ENCODE measurements at regions not wholly inside any gene's neighbourhood (a gene's known extent, or its start where the extent isn't known, plus 50 kb on each side); places are given as distances from the start of the nearest gene placed in this dataset.
"Not testable (repeated sequence)": the region's sequence is repeated elsewhere in the genome, so short reads cannot be mapped to it uniquely, and the experiment has no call there.

DNA sequence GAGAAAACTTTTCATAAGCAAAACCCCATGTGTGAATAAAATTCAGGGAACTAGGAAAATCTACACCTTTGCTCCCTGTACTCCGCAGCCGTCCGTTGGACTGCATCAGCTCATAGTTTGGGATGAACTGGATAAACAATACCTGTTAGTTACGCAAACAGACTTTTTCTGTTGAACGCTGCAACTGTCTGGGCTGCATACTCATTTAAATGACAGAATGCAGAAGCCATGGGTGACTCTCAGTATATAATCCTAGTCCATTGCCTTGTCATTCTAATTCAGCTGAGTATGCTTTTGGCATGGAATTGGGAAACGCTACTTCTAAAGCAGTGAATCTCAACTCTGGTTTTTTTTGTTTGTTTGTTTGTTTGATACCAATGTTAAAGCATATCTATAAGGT is 151.6 kb downstream of the SLITRK1 start:
- DNase-seq (ENCODE audit: low spot score): no peak

DNA sequence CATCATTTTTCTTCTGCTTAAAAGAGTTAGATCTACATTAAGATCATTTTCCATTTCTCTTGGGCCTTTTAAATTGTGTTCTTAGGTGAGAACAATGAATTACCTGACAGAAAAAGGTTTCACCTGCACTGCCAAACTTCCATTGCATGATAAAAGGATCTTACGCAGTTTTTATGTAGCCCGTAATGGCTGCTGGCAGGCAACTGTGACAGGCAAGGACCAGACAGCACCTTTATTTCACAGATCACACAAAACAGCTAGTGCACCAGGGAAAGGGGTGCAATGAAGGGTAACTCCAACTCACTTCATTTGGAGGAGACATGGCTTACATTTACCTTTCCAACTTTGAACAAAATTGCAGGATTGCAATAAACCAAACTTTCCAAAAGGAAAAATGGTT is 159.8 kb downstream of the SLITRK1 start:
- DNase-seq (ENCODE audit: low spot score): no peak

DNA sequence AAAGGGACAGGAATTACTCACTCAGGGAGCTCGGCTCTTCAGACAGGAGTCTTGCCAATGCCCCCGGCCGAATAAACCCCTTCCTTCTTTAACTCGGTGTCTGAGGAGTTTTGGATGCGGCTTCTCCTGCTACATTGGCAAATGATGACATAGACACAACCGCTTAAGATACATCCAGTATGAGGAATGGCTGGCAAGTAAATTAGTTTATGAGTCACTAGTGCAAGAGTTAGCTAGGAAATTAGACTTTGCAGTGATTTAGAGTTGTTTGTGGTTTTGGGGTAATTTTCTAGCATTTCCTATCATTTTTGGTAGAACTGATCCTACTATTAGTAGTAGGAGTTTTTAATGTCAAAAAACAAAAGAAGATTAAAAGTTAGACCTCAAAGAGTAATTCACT is 166.2 kb downstream of the SLITRK1 start:
- DNase-seq (ENCODE audit: low spot score): no peak

DNA sequence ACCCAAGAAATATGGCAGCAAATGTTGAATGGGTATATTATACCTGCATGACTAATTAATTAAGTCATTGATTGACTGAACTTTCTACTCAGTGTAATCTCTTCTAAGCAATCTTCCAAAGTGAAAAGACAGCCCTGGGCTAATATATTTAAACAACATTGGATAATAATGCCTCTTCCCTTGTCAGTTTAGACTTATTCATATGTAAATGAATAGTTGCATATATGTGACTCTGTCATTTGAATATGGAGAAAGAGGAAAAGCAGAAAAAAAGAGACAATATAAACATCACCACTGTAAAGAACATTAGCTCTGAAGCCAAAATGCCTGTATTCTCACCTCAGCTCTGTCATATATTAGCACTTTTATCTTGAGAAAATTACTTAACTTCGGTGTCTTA is 168.0 kb downstream of the SLITRK1 start:
- DNase-seq (ENCODE audit: low spot score): no peak

DNA sequence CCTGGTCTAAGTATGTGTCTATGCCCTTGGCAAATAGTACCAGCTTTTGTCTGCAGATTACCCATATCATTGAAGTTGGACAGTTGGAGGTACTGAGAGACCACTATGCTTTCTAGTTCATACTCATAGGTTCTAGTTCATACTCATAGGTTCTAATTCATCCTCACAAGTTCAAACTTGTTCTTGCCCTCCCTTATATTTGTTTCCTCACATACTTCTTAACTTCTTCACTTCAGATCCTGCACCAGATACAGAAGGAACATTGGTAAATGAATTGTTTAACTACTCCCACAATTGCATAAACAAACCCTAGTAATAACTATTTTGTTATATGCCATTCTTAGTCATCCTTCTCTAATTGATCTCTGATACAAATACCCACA is 172.2 kb downstream of the SLITRK1 start:
- DNase-seq (ENCODE audit: low spot score): no peak

DNA sequence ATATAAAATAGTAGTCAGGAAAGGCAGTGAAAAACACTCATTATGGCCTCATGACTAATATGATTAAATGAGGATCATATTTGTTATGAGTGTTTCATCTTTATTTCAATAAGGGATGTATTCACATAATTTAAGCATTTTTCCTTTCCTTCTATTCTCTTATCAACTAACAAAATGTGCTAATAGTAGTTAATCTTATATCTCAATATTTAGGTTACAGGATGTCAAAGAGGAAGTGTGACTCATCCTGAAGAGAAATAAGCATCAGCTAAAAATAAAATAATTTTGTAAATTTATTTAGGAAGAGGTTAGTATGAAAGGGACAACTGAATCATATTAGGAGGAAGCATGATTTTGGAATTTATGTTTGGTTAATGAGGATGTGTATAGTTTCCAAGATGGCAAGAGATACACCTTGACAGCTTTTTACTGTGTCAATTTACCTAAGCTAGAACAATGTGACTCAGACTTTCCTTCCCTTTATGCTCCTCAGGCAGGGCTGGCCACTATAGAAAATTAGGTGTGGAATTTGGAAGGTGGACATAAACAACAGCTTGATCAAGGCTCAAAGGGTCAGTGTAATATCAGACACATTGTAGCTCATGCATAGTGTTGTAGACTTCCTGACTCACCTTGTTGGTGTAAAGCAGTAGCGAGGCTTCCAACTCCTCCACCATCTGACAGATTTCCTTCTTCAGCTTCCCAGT is 172.7 kb downstream of the SLITRK1 start:
- no peak for DNase-seq (ENCODE audit: low spot score)

DNA sequence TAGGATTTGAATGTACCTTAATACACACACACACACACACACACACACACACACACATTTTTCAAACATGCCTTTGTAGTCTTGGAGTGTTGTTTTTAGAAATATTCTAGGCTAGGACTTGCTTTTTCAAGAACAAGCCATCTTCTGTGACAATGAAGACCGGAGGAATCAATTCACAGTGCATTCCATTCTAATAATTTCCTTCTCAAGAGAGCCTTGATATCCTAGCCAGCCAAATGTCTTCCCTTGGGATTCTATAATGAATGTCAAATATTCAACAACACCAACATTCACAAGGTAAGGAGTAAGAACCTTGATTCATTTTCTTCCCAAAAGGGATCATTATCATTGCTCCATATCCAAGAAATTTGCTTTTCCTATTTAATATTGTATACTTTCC is 180.3 kb downstream of the SLITRK1 start:
- no peak for DNase-seq (ENCODE audit: low spot score)

DNA sequence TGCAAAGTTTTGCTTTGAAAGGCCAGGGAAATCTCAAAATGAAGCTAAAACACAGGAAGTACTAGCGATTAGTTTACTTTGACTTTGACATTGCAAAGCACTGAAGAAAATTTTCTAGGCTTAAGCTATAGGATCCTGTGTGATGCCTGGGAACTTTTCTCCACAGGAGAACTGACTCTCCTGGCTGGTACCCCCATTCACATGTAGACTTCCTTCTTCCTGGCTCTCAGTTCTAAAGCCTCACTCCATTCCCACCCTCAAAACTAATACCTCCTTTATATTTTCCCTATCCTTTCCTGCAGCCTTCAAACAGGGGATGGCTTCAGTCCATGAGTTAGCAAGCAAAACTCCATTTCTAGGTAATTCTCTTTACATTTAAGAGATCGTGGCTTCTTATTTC is 189.5 kb downstream of the SLITRK1 start:
- DNase-seq (ENCODE audit: low spot score): no peak

DNA sequence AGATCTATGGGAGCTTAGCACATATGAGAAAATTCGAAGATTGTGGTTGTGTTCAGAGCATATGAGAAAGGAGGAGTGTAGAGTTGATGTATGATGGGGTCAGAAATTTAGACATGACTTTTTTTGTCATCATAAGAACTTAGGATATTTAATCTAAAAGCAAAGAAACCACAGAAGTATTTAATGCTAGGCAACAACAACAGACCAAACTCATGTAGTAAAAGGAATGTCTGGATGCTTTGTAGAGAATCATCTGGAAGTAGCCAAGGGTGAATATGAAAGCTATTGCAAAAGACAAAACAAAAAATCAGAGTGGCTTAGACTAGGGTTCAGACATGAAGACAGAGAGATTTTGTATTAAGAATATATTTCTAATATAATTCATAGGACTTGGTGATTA is 190.3 kb downstream of the SLITRK1 start:
- no peak for DNase-seq (ENCODE audit: low spot score)

DNA sequence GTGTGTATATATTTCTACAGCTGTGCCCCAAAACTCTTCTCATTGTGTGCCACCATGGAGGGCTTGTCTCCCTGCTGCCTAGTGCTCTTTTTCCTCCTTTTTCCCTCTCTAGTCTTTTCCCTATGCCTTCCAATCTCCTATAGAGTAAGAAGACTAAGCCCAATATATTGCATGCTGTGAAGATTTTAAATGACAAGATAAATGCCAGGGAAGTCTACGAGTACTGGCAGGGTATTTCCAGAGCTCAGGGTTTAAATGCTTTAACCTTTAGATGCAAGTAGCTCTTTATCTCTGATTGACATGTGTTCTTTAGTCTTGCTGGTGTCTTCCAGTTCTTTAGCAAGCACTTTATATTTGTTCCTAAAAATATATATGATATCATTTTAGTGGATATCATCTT is 200.7 kb downstream of the SLITRK1 start:
- no peak for DNase-seq (ENCODE audit: low spot score)

DNA sequence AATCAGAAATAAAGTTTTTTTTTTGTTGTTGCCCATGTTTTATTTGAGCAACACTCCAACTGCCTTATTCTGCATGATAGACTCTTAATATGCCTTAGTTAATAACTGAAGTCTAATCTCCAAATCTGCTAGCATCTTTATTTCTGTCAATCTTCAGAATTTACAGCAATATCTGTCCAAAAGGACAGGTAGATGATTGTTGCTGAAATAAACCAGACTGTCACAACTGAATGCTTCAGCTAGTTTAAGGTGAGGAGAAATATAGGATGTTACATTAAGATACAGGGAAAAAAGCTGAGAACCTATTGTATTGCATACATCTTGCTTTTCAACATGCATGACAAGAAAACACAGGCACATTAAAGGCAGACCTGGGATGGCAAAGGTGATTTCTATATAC is 204.3 kb downstream of the SLITRK1 start:
- no peak for DNase-seq (ENCODE audit: low spot score)

DNA sequence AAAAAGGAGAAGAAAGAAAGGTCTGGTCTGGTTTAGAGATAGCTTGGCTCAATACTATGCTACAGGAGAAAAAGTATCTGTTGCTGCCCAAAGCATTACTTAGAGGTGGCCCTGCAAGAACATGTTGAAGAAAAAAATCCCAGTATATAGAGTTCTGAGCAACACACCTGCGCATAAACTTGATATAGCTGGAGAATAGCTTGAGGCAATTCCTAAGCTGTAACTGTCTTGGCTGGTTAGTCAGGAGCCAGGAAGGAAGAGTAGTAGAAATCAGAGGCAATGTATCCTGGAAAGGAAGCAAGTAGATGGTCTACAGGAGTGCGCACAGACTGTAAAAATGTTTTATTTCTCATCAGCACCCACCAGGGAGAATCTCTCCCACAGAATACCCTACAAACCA is 209.7 kb downstream of the SLITRK1 start:
- DNase-seq (ENCODE audit: low spot score): no peak

DNA sequence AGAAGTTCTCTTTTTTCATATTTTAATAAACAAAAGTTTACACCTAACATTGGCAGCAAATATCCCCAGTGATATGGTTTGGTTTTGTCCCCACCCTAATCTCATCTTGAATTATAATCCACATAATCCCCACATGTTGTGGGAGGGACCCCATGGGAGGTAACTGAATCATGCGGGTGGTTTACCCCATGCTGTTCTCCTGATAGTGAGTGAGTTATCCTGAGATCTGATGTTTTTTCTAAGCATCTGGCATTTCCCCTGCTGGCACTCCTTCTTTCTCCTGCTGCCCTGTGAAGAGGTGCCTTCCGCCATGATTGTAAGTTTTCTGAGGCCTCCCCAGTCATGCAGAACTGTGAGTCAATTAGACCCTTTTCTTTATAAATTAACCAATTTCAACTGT is 214.7 kb downstream of the SLITRK1 start:
- DNase-seq (ENCODE audit: low spot score): no peak

DNA sequence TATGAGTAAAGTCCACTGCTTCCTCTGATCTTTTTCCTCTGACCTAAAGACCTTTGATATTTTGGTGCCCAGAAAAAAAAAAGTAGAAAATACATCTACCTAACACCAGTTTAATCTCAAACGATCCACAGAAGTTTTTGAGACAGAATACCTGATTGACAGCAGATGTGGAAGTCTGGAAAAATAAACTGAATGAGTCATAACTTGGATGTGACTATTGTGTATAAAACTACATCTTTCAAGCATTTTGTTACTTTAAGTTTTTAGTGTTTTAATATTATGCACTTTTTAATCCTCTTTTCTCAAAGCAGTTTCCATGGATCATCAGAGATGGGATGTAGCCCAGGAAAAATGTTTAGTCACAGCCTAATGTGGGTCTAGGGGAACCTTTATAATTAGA is 216.1 kb downstream of the SLITRK1 start:
- DNase-seq (ENCODE audit: low spot score): no peak

DNA sequence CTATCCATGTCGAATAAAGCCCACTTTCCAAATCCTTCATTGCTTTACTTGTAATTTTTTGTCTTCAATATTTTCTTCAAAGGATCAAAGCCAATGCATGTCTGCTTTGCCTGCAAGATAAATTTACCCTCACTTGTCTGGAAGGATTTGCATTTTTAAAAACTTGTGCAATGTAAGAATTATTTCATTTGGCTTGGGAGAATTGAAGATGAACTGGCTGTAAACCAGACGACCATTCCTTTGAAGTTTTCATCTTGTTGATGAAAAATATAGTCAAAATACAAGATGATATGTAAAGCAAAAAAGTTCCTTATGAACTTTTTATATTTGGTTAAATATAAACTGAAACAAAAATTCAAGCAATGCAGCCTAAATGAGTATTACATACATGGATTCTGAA is 225.0 kb downstream of the SLITRK1 start:
- DNase-seq (ENCODE audit: low spot score): no peak

DNA sequence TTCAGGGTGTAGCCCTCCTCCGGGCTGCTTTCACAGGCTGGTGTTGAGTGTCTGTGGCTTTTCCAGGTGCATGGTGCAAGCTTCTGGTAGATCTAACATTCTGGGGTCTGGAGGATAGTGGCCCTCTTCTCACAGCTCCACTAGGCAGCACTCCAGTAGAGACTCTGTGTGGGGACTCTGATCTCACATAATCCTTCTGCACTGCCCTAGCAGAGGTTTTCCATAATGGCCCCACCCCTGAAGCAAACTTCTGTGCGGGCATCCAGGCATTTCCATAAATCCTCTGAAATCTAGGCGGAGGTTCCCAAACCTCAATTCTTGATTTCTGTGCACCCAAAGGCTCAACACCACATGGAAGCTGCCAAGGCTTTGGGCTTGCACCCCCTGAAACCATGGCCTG is 239.7 kb downstream of the SLITRK1 start:
- DNase-seq (ENCODE audit: low spot score): not testable (repeated sequence)

DNA sequence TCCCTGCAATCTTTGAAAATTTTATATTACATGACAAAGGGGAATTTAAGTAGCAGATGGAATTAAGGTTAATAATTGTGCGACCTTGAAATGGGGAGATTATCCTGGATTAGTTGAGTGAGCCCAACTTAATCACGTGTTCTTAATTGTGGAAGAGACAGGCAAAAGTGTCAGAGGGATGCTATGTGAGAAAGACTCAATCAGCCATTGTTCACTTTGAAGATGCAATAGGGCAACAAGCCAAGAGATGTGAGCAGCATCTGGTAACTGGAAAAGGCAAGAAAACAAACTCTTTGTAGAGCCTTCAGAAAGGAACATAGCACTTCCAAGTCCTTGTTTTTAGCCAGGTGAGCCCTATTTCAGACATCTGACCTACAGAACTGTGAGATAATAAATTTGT is 247.7 kb downstream of the SLITRK1 start:
- no peak for DNase-seq (ENCODE audit: low spot score)

DNA sequence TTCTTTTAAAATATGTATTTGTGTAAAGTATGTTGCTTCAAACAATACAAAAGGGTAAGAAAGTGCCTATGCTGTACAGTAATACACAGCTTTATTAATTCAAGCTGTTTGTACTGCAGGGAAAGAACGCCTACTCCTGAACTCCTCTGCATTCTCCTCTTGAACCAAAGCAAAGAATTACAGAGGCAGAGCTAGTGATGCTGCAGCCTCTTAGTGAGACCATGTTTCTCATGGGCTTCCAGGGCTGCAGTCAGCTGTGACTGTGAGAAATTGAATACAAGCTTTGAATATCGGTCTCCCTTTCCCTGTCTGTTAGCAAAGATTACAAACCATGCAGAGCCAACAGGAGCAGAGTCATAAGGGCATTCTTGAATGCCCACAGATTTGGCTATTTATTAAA is 248.5 kb downstream of the SLITRK1 start:
- DNase-seq (ENCODE audit: low spot score): no peak

DNA sequence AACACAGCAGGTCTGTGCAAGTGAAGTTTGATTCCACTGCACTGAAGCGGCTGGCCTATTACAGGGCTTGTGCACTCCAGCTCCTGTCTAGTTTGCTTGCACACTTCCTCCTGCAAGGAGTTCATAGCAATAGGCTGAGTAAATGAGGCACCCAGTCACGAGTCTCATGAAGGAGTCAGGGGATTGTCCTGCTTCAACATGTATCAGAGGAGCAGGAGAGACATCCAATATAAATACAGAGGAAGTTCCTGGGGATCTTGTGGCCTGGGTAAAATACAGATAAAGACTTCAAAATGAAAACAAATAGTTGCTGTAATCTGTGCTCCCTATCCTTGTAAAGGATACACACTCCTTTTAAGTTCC is 259.9 kb downstream of the SLITRK1 start:
- DNase-seq (ENCODE audit: low spot score): no peak

DNA sequence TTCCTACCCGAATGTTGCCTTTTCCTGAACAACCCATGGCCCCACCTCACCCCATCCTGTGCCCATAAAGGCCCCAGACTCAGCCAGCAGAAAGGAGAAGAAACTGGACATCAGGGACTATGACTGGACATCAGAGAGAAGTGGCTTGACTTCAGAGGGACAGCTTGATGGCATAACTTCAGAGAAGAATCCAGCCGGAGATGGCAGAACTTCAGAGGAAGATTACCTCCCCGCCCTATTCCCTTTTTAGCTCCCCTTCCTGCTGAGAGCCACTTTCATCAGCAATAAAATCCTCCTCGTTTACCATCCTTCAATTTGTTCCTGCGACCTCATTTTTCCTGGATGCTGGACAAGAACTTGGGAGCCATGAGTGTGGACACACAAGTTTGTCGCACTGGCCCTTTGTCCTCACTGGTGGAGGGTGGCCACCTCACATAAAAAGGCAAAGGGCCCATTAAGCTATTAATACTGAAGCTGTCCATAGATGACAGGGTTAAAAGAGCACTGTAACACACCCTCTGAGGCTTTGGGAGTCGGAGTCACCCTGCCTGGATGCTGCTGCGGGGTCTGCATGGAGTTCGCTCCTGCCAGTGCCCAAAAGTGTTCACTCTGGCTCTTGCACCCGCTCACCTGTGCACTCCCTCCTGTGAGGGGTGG is 260.4 kb downstream of the SLITRK1 start:
- no peak for DNase-seq (ENCODE audit: low spot score)

DNA sequence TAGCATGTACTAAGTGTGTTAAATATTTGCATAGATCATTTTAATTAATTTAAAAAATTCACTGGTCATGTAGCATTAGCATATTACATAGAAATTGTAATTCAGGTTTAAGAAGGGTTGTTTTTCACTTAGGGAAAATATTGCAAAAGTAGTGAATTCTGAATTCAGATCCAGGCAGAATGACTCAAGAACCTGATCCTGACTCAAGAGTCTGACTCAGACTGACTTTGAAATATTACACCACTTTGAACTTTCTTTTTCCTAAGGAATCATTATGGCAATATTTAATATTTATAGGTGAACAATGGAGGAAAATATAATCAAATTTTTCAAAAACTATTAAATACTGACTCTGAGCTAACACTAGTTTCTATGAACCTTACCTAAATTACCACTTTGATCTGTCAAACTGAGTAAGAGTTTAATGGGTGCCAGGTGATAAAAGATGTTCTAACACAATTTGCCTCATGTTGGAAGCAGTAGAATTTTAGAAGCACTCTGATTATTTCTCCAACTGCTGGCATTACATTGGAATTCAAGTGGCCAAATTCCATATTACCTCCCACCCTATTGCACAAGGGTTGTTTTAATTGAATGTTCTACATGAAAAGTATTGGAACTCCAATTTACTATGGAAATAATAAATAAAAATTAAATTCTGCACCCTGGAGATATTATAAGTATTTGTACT is 261.6 kb downstream of the SLITRK1 start:
- DNase-seq (ENCODE audit: low spot score): no peak

DNA sequence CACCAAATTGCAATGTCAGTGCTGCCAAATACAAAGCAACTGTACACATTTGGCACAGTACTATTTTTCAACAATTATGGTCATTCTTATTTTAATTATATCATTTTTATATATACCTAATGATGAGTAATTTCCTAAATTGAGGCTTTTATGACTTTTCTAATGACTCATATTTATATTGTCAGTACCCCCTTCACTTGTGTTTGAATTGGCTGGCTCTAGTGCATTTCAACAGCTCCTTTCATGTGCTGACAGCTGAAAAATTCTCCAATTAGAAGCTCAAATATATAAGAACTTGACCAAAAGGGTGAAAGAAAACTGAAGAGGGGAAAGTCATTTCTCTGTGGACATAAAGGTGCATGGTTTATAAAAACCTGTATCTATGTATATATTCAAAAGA is 263.3 kb downstream of the SLITRK1 start:
- DNase-seq (ENCODE audit: low spot score): no peak

DNA sequence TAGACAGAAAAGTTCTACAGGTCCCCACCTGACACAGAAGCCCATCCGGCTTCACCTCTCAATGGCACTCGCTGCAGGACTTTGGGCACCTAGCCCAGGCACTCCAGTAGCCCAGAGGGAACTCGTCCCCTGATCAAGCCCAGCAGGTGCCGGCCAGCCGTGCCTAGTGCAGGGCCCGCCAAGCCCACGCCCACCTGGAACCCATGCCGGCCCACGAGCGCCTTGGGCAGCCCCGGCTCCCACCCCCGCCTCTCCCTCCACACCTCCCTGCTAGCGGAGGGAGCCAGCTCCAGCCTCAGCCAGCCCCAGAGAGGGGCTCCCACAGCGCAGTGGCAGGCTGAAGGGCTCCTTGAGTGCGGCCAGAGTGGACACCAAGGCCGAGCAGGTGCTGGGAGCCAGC is 268.8 kb downstream of the SLITRK1 start:
- no peak for DNase-seq (ENCODE audit: low spot score)

DNA sequence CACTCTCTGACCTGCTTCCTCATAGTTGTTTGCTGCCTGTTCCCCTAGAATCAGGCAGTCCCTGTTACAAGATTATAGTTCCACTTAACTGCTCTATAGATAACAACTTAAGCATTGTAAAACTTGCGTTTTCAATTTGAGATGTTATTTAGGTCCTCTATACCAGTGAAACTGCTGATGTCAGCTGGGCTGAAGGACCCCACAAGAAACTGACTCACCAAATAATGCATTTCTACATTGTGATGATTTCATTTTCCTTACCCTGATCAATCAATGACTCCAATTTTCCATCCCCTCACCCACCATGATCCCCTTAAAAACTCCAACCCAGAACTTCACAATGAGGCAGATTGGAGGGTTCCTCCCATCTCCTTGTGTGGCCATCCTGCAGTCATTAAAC is 280.7 kb downstream of the SLITRK1 start:
- DNase-seq (ENCODE audit: low spot score): no peak
